HepG2 (cell line): ENCODE measurements at regions not wholly inside any gene's neighbourhood (a gene's known extent, or its start where the extent isn't known, plus 50 kb on each side); places are given as distances from the start of the nearest gene placed in this dataset.

Source experiments
- ATAC-seq: fragments of 200-7000 bp; cut with Tn5 transposase; 3 replicates; pipeline ENCODE4 v1.9.1; 2020; ENCODE audit warnings: mild to moderate bottlenecking, moderate library complexity
- BruUV-seq: library from RNA; stranded (reverse); fragments of 400-500 nt; replicated peaks from 2 replicates; lab custom pipeline; 2021; lab: Mats Ljungman, UMichigan
- CTCF ChIA-PET: fragments of 300-600 bp; formaldehyde crosslinking; extraction: SDS; loops from one replicate; lab custom pipeline; 2021; ENCODE audit warnings: low total read pairs, inconsistent platforms, low intra/inter-chr PET ratio; lab: Yijun Ruan, JAX
- POLR2A ChIA-PET: fragments of 350-600 bp; sonication (Branson Sonifier 250); formaldehyde crosslinking; loops from one replicate; lab custom pipeline; 2020; ENCODE audit warnings: antibody characterized with exemption, inconsistent platforms; lab: Yijun Ruan, JAX
- DNase-seq: peaks from one replicate; pipeline ENCODE4 v3.0.0-alpha.2; 2015; ENCODE audit warnings: low spot score
- FAIRE-seq: peaks from 3 replicates; lab custom pipeline; 2011; peaks lifted over from hg19 to GRCh38; lab: Jason Lieb, UNC
- H2AFZ ChIP-seq: one replicate; pipeline ENCODE4 v1.6.1; 2011; ENCODE audit warnings: low read length, inconsistent platforms
- H3K27ac ChIP-seq: fragments of 300-600 bp; 3 replicates; pipeline ENCODE4 v1.8.0; 2011; ENCODE audit warnings: mixed run types, mild to moderate bottlenecking, mixed read lengths, low read length, inconsistent platforms; ENCODE audit not compliant: insufficient read depth; ENCODE audit errors: extremely low read length
- H3K27me3 ChIP-seq, 2 experiments: fragments of 200-600 bp in 1 of 2; 2 replicates in 1 of 2; 3 replicates in 1 of 2; pipeline versions ENCODE4 v1.6.0 to v1.8.0; 2011; ENCODE audit warnings: low read length in 2 of 2, mild to moderate bottlenecking in 2 of 2, moderate library complexity in 2 of 2, inconsistent platforms in 1 of 2; ENCODE audit not compliant: insufficient read depth in 2 of 2, control insufficient read depth in 1 of 2
- H3K36me3 ChIP-seq, 2 experiments: fragments of 200-600 bp in 1 of 2; replicated peaks in 1 of 2; 2 replicates in 1 of 2; 3 replicates in 1 of 2; pipeline versions ENCODE4 v1.5.1 to v1.8.0; 2011; ENCODE audit warnings: low read length in 2 of 2, inconsistent platforms in 1 of 2; ENCODE audit not compliant: insufficient read depth in 2 of 2, control insufficient read depth in 1 of 2
- H3K4me1 ChIP-seq: 2 replicates; pipeline ENCODE4 v1.5.1; 2012; ENCODE audit warnings: low read length, inconsistent platforms; ENCODE audit not compliant: insufficient read depth
- H3K4me2 ChIP-seq: 2 replicates; pipeline ENCODE4 v1.6.0; 2011; ENCODE audit warnings: low read depth, low read length, inconsistent platforms
- H3K4me3 ChIP-seq, 3 experiments: fragments of 200-600 bp in 1 of 3; sonication (generic), shearing (Covaris generic) in 1 of 3; replicated peaks in 1 of 3; 2 replicates each; pipeline ENCODE4 v1.5.1; 2011 to 2016; ENCODE audit warnings: low read length in 3 of 3, inconsistent platforms in 2 of 3, low read depth in 2 of 3, mild to moderate bottlenecking in 2 of 3, control low read depth in 1 of 3, mixed read lengths in 1 of 3; ENCODE audit not compliant: insufficient read depth in 1 of 3
- H3K79me2 ChIP-seq: one replicate; pipeline ENCODE4 v1.6.1; 2011; ENCODE audit warnings: low read length, inconsistent platforms; ENCODE audit not compliant: insufficient read depth
- H3K9ac ChIP-seq: 2 replicates; pipeline ENCODE4 v1.6.0; 2011; ENCODE audit warnings: mild to moderate bottlenecking, low read depth, low read length, inconsistent platforms; ENCODE audit not compliant: insufficient read depth
- H3K9me3 ChIP-seq: 2 replicates; pipeline ENCODE4 v1.5.1; 2012; ENCODE audit warnings: mild to moderate bottlenecking, low read length
- H4K20me1 ChIP-seq: 2 replicates; pipeline ENCODE4 v1.6.0; 2011; ENCODE audit warnings: inconsistent platforms, mild to moderate bottlenecking, low read length, moderate library complexity; ENCODE audit not compliant: insufficient read depth
- EHMT2 ChIP-seq: fragments of 200-600 bp; sonication (generic); IDR thresholded peaks from 2 replicates; pipeline ENCODE4 v1.7.0; 2017; ENCODE audit warnings: antibody characterized with exemption, low read depth, low read length, borderline replicate concordance
- FLYWCH1 ChIP-seq: sonication (generic); formaldehyde crosslinking; IDR thresholded peaks from 2 replicates; pipeline ENCODE4 v1.8.1; 2023; ENCODE audit warnings: mild to moderate bottlenecking, missing genetic modification reagents
- FOXO4 ChIP-seq: sonication (generic); formaldehyde crosslinking; conservative IDR thresholded peaks from 2 replicates; pipeline ENCODE4 v1.8.1; 2023; ENCODE audit warnings: missing genetic modification reagents
- HOXA3 ChIP-seq: sonication (generic); formaldehyde crosslinking; IDR thresholded peaks from 2 replicates; pipeline ENCODE4 v1.5.0; 2020; ENCODE audit warnings: missing genetic modification reagents
- ISX ChIP-seq: sonication (generic); formaldehyde crosslinking; conservative IDR thresholded peaks from 2 replicates; pipeline ENCODE4 v1.5.0; 2020; ENCODE audit warnings: missing genetic modification reagents
- MAF1 ChIP-seq: sonication (generic); formaldehyde crosslinking; IDR thresholded peaks from 2 replicates; pipeline ENCODE4 v1.5.0; 2020; ENCODE audit warnings: missing genetic modification reagents, borderline replicate concordance
- MYNN ChIP-seq: sonication (generic); formaldehyde crosslinking; IDR thresholded peaks from 2 replicates; pipeline ENCODE4 v1.4.0; 2020; ENCODE audit warnings: mild to moderate bottlenecking, low read depth, missing genetic modification reagents
- PCBP1 ChIP-seq: fragments of 200-400 bp; formaldehyde crosslinking; IDR thresholded peaks from 2 replicates; pipeline ENCODE4 v1.6.1; 2017; ENCODE audit warnings: mild to moderate bottlenecking, low read depth, low read length, borderline replicate concordance
- RFXANK ChIP-seq: IDR thresholded peaks from 2 replicates; pipeline ENCODE4 v1.6.1; 2016
- SCMH1 ChIP-seq: sonication (generic); formaldehyde crosslinking; IDR thresholded peaks from 2 replicates; pipeline ENCODE4 v1.9.0; 2021; ENCODE audit warnings: missing genetic modification reagents, mild to moderate bottlenecking, borderline replicate concordance
- SRY ChIP-seq: sonication (generic); formaldehyde crosslinking; IDR thresholded peaks from 2 replicates; pipeline ENCODE4 v1.8.0; 2022; ENCODE audit warnings: mild to moderate bottlenecking, missing genetic modification reagents
- SSRP1 ChIP-seq: IDR thresholded peaks from 2 replicates; pipeline ENCODE4 v1.6.1; 2016; ENCODE audit warnings: control low read depth
- THRA ChIP-seq: sonication (generic); formaldehyde crosslinking; IDR thresholded peaks from 2 replicates; pipeline ENCODE4 v1.4.0; 2020; ENCODE audit warnings: missing genetic modification reagents, borderline replicate concordance
- TMF1 ChIP-seq: sonication (generic); formaldehyde crosslinking; IDR thresholded peaks from 2 replicates; pipeline ENCODE4 v1.8.1; 2022; ENCODE audit warnings: low read depth, missing genetic modification reagents
- ZNF232 ChIP-seq: sonication (generic); formaldehyde crosslinking; IDR thresholded peaks from 2 replicates; pipeline ENCODE4 v1.4.0; 2020; ENCODE audit warnings: missing genetic modification reagents, borderline replicate concordance
- ZNF558 ChIP-seq: sonication (generic); formaldehyde crosslinking; IDR thresholded peaks from 2 replicates; pipeline ENCODE4 v1.9.0; 2022; ENCODE audit warnings: mild to moderate bottlenecking, missing genetic modification reagents, borderline replicate concordance
- ZNF772 ChIP-seq: sonication (generic); formaldehyde crosslinking; IDR thresholded peaks from 2 replicates; pipeline ENCODE4 v1.5.0; 2020; ENCODE audit warnings: mild to moderate bottlenecking, missing genetic modification reagents
- ZNF777 ChIP-seq: sonication (generic); formaldehyde crosslinking; IDR thresholded peaks from 2 replicates; pipeline ENCODE4 v1.4.0; 2020; ENCODE audit warnings: missing genetic modification reagents
- ZNF780A ChIP-seq: sonication (generic); formaldehyde crosslinking; IDR thresholded peaks from 2 replicates; pipeline ENCODE4 v1.8.0; 2022; ENCODE audit warnings: mild to moderate bottlenecking, missing genetic modification reagents, moderate library complexity
- WGBS: methylation state at CpG from one replicate; pipeline ENCODE4 v1.1.6; 2017; ENCODE audit warnings: low lambda C conversion rate; 5-methylcytosine and 5-hydroxymethylcytosine counted together
- in situ Hi-C: cut with HindIII; loops from 2 replicates; pipeline ENCODE4 v1.10.0; 2017; ENCODE audit warnings: low pct_unique_long_range_greater_than_20kb; ENCODE audit not compliant: extremely low pct_ligation_motif_present
- intact Hi-C: fragments of 100-400 bp; cut with micrococcal nuclease; formaldehyde crosslinking; loops from one replicate; pipeline ENCODE4 v1.10.0; 2022; ENCODE audit not compliant: unreplicated experiment

GRCh38 chr14:30238936-30239335 is 311.3 kb upstream of the PRKD1 start:
- no peak for TF ChIP-seq ISX (CRISPR knock-in tag)
- no peak for TF ChIP-seq ZNF558 (CRISPR knock-in tag)
- TF ChIP-seq ZNF232 (CRISPR knock-in tag): no peak
- TF ChIP-seq RFXANK (CRISPR knock-in tag): no peak
- no peak for TF ChIP-seq PCBP1
- TF ChIP-seq MAF1 (CRISPR knock-in tag): no peak
- TF ChIP-seq HOXA3 (CRISPR knock-in tag): no peak
- TF ChIP-seq THRA: no peak
- TF ChIP-seq SRY: no peak
- TF ChIP-seq SSRP1 (CRISPR knock-in tag): no peak
- TF ChIP-seq, all 625 proteins: peak for 0
- Histone ChIP-seq H2AFZ (no peak overlapping the region), H4K20me1 (no peaks in the 10 kb centered on the region), H3K79me2 (no peaks in the 10 kb centered on the region), H3K9me3 (no peaks in the 10 kb centered on the region), H3K9ac (no peak overlapping the region), H3K4me1 (no peaks in the 10 kb centered on the region), H3K27me3 (no peaks in the 10 kb centered on the region), H3K36me3 (no peaks in the 10 kb centered on the region), H3K27ac (no peak overlapping the region), H3K4me3 (no peak overlapping the region), H3K4me2 (no peak overlapping the region)
- in situ Hi-C loops: no loop called here
- ChIA-PET POLR2A (no interaction called here), CTCF (no interaction called here)
- no TSS peak for BruUV-seq
- no peak for FAIRE-seq
- no peak; the same call in 2 of the 3 replicates for ATAC-seq
- 1% methylated on average over 4 of the region's 4 CpGs for WGBS
- DNase-seq: no peak
- intact Hi-C loops: no loop called here

DNA sequence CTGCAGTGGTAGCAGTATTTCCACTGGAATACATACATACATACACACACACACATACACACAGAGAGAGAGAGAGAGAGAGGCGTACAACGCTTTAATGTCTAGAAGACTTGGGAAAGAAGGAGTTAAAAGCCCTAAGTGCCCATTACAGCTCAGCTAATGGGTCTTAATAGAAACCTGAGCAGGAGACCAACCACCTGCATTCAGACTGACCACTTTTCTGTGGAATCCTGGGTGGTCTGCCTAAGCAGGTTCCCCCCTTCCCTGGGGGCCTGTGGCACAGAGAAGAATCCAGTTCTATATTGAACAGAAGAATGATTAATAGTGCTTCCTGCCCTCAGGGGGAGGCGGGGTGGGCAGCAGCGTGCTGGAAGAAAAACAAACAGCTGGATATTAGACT is 312.4 kb upstream of the PRKD1 start:
- H4K20me1 ChIP-seq: no peaks in the 10 kb centered on the region
- DNase-seq (no peak), FAIRE-seq (no peak)
- no peak overlapping the region for H3K9ac ChIP-seq
- in situ Hi-C loops: no loop called here
- intact Hi-C loops: no loop called here
- 3% methylated on average over 4 of the region's 4 CpGs for WGBS
- TF ChIP-seq TMF1 (CRISPR knock-in tag): no peak
- no peak for TF ChIP-seq EHMT2
- TF ChIP-seq SCMH1: no peak
- TF ChIP-seq ZNF772 (CRISPR knock-in tag): no peak
- TF ChIP-seq FOXO4 (CRISPR knock-in tag): no peak
- TF ChIP-seq MYNN: no peak
- no peak for TF ChIP-seq ZNF780A
- no peak for TF ChIP-seq FLYWCH1
- no peak for TF ChIP-seq ZNF777
- TF ChIP-seq, all 625 proteins: peak for 0
- CTCF ChIA-PET: no interaction called here
- ATAC-seq: no peak
- Histone ChIP-seq H3K36me3 (no peaks in the 10 kb centered on the region), H3K27ac (no peak overlapping the region), H3K9me3 (no peaks in the 10 kb centered on the region), H3K79me2 (no peaks in the 10 kb centered on the region), H3K4me2 (no peak overlapping the region), H3K27me3 (no peaks in the 10 kb centered on the region), H2AFZ (no peak overlapping the region), H3K4me3 (no peak overlapping the region), H3K4me1 (no peaks in the 10 kb centered on the region)
- BruUV-seq: no TSS peak
- POLR2A ChIA-PET: no interaction called here
